ENCODE measurements at regions not wholly inside any gene's neighbourhood (a gene's known extent, or its start where the extent isn't known, plus 50 kb on each side); places are given as distances from the start of the nearest gene placed in this dataset.

- no peak for TF ChIP-seq CTCF (IDR thresholded peaks at IDR 0.05)
- no peaks in the 10 kb centered on the region for H3K4me1 ChIP-seq
- no peaks in the 10 kb centered on the region for H3K27me3 ChIP-seq (ENCODE audit: low read depth)
- DNase-seq (no peak), ATAC-seq (no peak)
- no peaks in the 10 kb centered on the region for H3K36me3 ChIP-seq
- H3K9me3 ChIP-seq = no peaks in the 10 kb centered on the region
- intact Hi-C loops (cut with DNase I) = no loop called here
- H3K27ac ChIP-seq = no peak overlapping the region
- no peak overlapping the region for H3K4me3 ChIP-seq
Observed at GRCh38 chr6:73893696-73894095, 197.7 kb downstream of the CD109 start.

GRCh38 chr6:73888050-73888449, 192.0 kb downstream of the CD109 start:
- Histone ChIP-seq H3K27ac (no peak overlapping the region), H3K4me3 (no peak overlapping the region), H3K4me1 (no peaks in the 10 kb centered on the region), H3K36me3 (no peaks in the 10 kb centered on the region), H3K9me3 (no peaks in the 10 kb centered on the region), H3K27me3 (ENCODE audit: low read depth) (no peaks in the 10 kb centered on the region)
- intact Hi-C loops (cut with DNase I) = no loop called here
- no peak for ATAC-seq
- TF ChIP-seq CTCF (IDR thresholded peaks at IDR 0.05) = no peak
- DNase-seq = no peak

- H3K27me3 ChIP-seq (ENCODE audit: low read depth) = no peaks in the 10 kb centered on the region
- intact Hi-C loops (cut with DNase I) = no loop called here
- H3K4me1 ChIP-seq = no peaks in the 10 kb centered on the region
- H3K36me3 ChIP-seq = no peaks in the 10 kb centered on the region
- H3K27ac ChIP-seq = no peak overlapping the region
- DNase-seq (no peak), ATAC-seq (no peak)
- TF ChIP-seq CTCF (IDR thresholded peaks at IDR 0.05) = no peak
- no peaks in the 10 kb centered on the region for H3K9me3 ChIP-seq
- no peak overlapping the region for H3K4me3 ChIP-seq
Observed at GRCh38 chr6:73885393-73885792, 189.4 kb downstream of the CD109 start.

- no peak for ATAC-seq
- H3K27ac ChIP-seq = no peak overlapping the region
- H3K36me3 ChIP-seq = no peaks in the 10 kb centered on the region
- no peaks in the 10 kb centered on the region for H3K4me1 ChIP-seq
- H3K4me3 ChIP-seq = no peak overlapping the region
- TF ChIP-seq CTCF (IDR thresholded peaks at IDR 0.05) = no peak
- no peaks in the 10 kb centered on the region for H3K27me3 ChIP-seq (ENCODE audit: low read depth)
- no peaks in the 10 kb centered on the region for H3K9me3 ChIP-seq
- intact Hi-C loops (cut with DNase I) = no loop called here
- no peak for DNase-seq
Observed at GRCh38 chr6:73884540-73884939, 188.5 kb downstream of the CD109 start.

GRCh38 chr6:73879501-73880293, 183.7 kb downstream of the CD109 start:
- H3K36me3 ChIP-seq = no peaks in the 10 kb centered on the region
- DNase-seq = no peak
- H3K27me3 ChIP-seq (ENCODE audit: low read depth) = no peaks in the 10 kb centered on the region
- no peak overlapping the region for H3K27ac ChIP-seq
- no peaks in the 10 kb centered on the region for H3K9me3 ChIP-seq
- intact Hi-C loops (cut with DNase I) = no loop called here
- TF ChIP-seq CTCF (IDR thresholded peaks at IDR 0.05) = no peak
- no peaks in the 10 kb centered on the region for H3K4me1 ChIP-seq
- no peak overlapping the region for H3K4me3 ChIP-seq
- no peak for ATAC-seq
